ENCODE measurements at regions not wholly inside any gene's neighbourhood (a gene's known extent, or its start where the extent isn't known, plus 50 kb on each side); places are given as distances from the start of the nearest gene placed in this dataset.
"Not testable (repeated sequence)": the region's sequence is repeated elsewhere in the genome, so short reads cannot be mapped to it uniquely, and the experiment has no call there.

DNA sequence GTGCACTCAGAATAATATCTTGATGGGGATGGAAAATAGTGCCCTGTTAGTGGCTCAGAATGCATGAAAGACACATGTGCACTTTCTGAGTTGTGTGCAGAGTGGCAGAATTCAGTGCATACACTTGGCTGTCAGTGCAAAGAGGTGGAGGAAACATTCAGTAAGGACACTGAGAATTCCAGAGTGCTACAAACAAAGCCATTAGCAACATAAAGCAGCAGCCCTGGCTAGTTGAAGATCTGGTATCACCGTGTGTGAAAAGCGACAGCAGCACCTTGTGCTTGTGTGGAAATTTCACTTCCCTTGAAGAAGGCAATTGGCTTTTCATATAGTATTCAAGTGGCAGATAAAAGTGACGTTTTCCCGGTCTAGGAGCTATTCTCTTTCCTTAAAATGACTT, 810.4 kb downstream of the TRIML1 start:
- DNase-seq (ENCODE audit: low read depth), result no peak

GRCh38 chr4:188955066-188955465, 815.8 kb downstream of the TRIML1 start:
- no peak for DNase-seq (ENCODE audit: low read depth)

- DNase-seq (ENCODE audit: low read depth), result no peak
Observed at GRCh38 chr4:188956566-188956965, 817.3 kb downstream of the TRIML1 start.

DNA sequence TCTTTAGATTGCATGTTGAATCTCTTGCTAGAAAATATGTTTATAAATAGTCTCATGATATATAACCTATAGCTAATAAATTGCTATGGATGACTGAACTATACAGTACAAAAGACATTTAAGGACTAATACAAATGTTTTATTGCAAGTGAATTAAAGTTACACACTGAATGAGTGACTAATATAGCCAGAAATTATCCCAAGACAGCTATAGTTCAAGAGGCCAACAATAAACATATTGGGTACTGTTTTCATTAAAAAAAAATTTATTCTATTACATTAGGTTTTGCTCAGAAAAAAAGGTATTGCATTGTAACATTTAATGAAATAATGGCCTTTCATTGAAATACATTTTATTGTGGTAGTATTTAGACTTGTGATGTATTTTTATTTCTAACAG, 819.1 kb downstream of the TRIML1 start:
- no peak for DNase-seq (ENCODE audit: low read depth)

DNA sequence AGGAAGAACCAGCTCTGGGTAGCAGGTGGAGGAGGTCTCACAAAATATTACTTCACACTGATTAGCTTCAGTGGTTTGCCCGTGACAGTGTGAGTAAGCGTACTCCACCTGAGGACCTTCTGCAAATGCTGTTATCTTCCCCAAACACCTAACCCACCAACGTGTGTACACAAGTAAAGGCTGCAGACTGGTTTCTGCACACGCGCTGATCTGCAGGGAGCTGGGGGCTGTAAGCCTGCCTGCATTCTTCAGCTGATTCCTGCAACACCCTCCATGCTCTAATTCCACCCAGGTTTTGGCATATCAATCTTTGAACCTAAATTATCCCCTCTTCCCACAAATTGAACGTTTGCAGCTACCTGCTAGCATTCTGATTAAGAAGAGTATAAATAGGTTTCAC, 820.2 kb downstream of the TRIML1 start:
- no peak for DNase-seq (ENCODE audit: low read depth)

DNA sequence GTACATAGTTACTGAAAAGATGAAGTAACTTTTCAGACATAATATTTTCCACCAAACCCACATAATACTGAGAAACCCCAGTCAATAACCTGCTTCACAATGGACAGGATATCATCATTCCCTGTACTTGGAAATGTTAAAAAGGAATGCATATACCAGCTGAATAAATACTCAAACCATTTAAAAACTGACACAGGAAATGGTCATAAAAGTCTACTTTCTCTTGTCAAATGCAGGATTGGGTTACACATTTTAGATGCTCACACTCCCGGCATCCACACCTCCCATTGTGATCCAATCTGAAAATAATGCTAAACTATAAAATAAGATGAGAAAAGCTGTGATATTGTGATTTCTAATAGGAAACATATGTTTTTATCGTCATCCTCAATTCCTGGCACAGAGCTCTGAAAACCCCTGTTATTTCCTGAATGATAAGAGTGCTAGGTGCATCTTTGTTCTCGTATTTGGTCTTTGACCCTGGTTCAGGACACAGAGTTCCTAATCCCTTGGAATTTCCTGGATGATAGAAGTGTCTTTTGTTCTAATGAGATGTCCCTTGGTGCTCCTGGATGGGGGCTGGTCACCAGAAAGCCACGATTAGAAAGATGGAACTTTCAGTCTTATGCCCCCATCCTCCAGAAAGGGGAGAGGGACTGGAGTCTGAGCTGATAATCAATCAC, 821.3 kb downstream of the TRIML1 start:
- DNase-seq (ENCODE audit: low read depth), result peak; percentile 12

GRCh38 chr4:188971125-188971524, 831.9 kb downstream of the TRIML1 start:
- DNase-seq (ENCODE audit: low read depth), result peak; percentile 42

GRCh38 chr4:188975271-188975670, 836.0 kb downstream of the TRIML1 start:
- DNase-seq (ENCODE audit: low read depth), result no peak

DNA sequence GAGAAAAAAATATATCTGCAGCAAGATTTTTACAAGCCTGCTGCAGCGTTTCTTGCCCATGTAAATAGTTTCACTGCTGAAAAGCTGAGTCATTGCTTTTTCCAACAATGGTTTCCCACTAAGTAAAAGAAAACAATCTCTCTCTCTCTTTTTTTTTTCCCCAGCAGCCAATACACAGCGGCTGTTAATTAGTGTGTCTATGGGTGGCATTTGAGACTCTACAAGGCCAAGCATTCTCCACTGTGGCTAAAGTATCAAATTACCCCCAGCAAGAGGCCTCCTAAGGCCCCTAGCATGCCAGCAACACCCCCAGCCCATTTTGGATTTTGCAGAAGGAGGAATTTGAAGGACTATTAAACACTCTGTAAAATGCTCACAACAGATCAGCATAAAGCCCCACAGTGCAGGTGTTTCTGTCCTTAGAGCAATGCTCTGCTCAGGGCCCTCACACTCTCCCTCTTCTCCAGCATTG, 837.4 kb downstream of the TRIML1 start:
- DNase-seq (ENCODE audit: low read depth), result peak; percentile 69

- not testable (repeated sequence) for DNase-seq (ENCODE audit: low read depth)
Observed at GRCh38 chr4:188977232-188977631, 838.0 kb downstream of the TRIML1 start.

DNA sequence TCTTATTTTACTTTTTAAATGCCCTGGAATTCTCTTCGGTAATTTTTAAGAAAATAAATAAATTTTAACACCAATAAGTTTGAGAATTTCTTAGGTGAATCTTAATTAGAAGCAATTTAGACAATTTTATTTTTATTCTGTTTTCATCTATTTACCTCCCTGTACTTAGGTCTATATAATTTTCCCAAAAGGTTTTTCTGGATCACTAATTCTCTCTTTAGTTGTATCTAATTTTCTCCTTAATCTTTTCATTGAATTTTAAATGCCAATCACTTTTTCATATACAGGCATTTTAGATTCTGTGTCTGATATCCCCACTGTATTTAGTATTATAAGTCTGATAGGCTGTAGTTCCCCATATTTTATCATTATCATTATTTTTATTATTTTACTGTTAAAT, 845.3 kb downstream of the TRIML1 start:
- no peak for DNase-seq (ENCODE audit: low read depth)

- DNase-seq (ENCODE audit: low read depth), result peak; percentile 91
Observed at GRCh38 chr4:188986271-188986689, 847.0 kb downstream of the TRIML1 start.

DNA sequence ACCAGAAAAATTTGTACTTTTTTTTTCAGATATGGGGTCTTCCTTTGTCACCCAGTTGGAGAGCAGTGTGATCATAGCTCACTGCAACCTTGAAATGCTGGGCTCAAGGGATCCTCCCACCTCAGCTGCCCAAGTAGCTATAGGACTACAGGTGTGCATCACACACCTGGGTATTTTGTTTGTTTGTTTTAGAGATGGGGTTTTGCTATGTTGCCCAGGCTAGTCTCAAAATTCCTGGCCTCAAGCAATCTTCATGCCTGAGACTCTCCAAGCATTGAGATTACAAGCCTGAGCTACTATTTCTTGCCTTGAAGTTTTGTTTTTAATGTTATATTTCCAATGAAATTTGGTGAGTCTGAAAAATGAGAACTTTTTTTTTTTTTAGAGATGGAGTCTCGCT, 847.8 kb downstream of the TRIML1 start:
- no peak for DNase-seq (ENCODE audit: low read depth)

DNA sequence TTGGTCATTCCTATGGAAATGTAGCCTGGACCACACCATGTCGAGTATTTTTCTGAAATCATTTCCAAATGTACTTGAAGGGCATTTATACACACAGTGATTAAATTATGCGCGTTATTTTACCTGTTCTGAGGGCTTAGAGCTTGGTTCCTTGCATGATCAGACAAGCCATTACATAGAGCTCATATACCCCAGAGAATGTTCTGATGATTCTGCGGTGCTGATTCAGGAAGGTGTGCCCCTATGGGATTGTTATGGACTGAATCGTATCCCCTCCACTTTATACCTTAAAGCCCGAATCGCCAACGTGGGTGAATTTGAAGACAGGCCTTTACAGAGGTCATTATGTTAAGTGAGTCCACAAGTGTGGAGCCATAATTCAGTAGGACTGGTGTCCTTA, 848.9 kb downstream of the TRIML1 start:
- no peak for DNase-seq (ENCODE audit: low read depth)

- no peak for DNase-seq (ENCODE audit: low read depth)
Observed at GRCh38 chr4:188989371-188989770, 850.1 kb downstream of the TRIML1 start.

DNA sequence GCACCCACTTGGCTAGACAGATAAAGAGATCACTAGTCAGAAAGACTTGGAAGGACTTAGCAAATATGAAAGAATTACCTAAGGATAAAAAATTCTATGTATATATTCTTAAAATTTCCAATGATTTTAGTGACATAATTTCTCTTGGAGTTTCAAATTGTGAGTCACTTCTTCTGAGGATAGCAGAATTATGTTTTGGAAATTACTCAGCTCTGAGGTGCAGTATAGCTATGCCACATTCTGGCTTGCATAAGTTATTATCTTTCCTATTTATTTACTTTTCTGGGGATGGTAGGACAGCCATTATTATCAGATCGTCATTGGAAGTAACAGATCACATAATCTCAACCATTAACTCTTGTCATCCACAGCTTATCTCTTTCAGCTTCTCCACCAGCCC, 853.5 kb downstream of the TRIML1 start:
- DNase-seq (ENCODE audit: low read depth), result peak; percentile 40

GRCh38 chr4:188993871-188994270, 854.6 kb downstream of the TRIML1 start:
- no peak for DNase-seq (ENCODE audit: low read depth)

DNA sequence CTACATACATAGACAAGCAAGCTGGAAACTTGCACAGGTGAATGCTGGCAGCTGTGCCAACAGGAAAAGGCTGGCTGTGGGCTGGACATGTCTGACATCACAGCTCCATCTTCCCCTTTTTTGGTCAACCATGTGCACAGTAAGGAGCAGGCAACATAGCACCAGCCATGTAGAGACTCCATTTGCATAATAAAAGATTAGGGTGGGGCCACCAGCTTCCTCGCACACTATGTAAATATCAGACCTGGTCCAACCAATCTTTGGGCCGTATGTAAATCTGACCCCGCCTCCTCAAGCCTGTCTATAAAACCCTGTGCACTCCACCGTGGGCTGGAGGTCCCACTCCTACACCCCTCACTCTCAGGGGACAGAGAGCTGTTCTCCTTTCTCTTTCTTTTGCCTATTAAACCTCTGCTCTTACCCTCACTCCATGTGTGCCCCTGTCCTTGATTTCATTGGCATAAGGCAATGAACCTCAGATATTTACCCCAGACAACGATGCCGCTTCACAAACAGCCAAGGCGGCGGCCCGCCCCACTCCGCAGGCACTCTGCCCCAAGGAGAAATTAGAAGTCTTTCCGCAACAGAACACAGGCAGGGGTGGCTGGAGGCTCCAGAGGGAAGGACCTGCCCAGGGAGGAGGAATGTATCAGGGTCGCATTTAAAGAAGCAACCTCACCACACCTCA, 862.2 kb downstream of the TRIML1 start:
- DNase-seq (ENCODE audit: low read depth), result no peak

DNA sequence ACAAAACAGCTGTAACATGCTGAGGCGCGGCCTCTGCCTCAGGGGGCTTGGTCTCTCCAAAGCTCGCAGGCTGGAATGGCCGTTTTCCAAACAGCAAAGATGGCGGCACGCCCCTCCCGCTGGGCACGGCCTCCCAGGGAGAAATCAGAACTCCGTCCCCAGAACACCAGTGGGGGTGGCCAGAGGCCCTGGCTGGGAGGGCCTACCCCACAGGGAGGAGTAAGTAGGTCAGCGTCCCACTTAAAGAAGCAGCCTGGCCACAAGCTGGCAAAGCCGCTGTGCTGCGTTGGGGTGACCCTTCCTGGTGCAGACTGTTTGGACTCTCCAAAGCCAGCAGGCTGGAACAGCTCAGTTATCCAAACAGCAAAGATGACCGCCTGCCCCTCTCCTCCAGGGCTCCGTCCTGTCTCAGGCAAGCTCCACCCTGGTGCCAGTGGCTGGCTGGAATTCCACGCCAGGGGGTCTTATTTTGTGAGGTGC, 862.8 kb downstream of the TRIML1 start:
- DNase-seq (ENCODE audit: low read depth), result no peak

- DNase-seq (ENCODE audit: low read depth), result no peak
Observed at GRCh38 chr4:189002475-189002874, 863.2 kb downstream of the TRIML1 start.

- not testable (repeated sequence) for DNase-seq (ENCODE audit: low read depth)
Observed at GRCh38 chr4:189010452-189011217, 871.4 kb downstream of the TRIML1 start.

GRCh38 chr4:189021831-189022230, 882.6 kb downstream of the TRIML1 start:
- peak; percentile 12 for DNase-seq (ENCODE audit: low read depth)

Measured in iris pigment epithelial cell (primary cell).